HG03196 (cell line): ENCODE measurements at regions not wholly inside any gene's neighbourhood (a gene's known extent, or its start where the extent isn't known, plus 50 kb on each side); places are given as distances from the start of the nearest gene placed in this dataset.
A peak's percentile ranks its signal among the peaks of the same experiment; 100 is the strongest.
"Not testable (repeated sequence)": the region's sequence is repeated elsewhere in the genome, so short reads cannot be mapped to it uniquely, and the experiment has no call there.

Source experiments
- ATAC-seq: cut with Tn5 transposase; IDR thresholded peaks from one replicate; pipeline ENCODE4 v1.9.1; 2021; ENCODE audit not compliant: unreplicated experiment

DNA sequence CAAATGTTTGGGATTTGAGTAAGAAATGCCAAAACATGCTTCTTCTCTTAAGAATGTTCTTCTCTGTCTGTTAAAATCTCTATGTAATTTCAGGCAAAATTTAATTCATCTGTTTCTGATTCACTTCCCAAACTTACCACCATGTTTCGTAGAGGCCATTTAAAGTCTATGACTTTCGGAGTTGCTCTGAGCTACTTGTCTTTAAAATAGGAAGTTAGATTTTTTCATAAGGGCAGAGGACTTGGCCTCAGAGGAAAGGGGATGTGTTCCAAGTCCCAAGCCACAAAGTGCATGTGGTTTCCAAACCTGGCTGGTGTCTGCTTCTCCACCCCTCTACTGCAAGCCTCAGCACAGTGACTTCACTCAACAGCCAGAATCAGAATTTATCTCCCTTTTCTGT is 111.3 kb upstream of the ADRA1B start:
- ATAC-seq = no peak

DNA sequence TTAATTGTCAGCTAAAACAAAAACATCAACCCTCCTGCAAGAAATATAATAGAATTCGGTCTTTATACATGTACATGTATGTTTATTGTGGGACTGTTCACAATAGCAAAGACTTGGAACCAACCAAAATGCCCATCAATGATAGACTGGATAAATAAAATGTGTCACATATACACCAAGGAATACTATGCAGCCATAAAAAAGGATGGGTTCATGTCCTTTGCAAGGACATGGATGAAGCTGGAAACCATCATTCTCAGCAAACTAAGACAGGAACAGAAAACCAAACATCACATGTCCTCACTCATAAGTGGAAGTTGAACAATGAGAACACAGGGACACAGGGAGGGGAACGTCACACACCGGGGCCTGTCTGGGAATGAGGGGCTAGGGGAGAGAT is 109.1 kb upstream of the ADRA1B start:
- ATAC-seq = not testable (repeated sequence)

DNA sequence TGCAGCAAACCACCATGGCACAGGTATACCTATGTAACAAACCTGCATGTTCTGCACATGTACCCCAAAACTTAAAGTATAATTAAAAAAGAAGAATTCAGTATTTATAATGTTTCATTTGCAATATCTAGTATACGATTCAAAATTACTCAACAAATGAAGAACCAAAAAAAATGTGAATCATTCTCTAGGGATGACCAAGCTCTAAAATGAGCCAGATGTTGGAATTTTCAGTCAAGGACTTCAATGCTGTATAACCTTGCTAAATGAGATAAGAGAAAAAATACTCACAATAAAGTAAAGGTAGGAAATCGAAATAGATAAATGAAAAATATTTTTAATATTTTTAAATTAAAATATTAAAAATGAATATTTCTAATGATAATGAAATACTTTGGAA is 108.7 kb upstream of the ADRA1B start:
- no peak for ATAC-seq

DNA sequence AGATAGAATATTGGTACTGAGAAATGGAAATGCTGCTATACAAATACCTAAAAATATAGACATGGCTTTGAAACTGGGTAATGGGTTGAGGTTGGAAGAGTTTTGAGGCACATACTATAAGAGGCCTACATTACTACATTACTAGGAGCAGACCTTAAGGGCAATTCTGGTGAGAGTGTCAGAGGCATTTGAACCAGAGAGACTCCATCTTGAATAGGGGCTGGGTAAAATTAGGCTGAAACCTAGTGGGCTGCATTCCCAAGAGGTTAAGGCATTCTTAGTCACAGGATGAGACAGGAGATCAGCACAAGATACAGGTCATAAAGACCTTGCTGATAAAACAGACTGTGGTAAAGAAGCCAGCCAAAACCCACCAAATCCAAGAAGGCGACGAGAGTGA is 104.6 kb upstream of the ADRA1B start:
- no peak for ATAC-seq

DNA sequence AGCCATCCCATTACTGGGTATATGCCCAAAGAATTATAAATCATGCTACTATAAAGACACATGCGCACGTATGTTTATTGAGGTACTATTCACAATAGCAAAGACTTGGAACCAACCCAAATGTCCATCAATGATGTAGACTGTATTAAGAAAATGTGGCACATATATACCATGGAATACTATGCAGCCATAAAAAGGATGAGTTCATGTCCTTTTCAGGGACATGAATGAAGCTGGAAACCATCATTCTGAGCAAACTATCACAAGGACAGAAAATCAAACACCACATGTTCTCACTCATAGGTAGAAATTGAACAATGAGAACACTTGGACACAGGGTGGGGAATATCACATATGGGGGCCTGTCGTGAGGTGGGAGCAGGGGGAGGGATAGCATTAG is 103.5 kb upstream of the ADRA1B start:
- ATAC-seq = not testable (repeated sequence)

DNA sequence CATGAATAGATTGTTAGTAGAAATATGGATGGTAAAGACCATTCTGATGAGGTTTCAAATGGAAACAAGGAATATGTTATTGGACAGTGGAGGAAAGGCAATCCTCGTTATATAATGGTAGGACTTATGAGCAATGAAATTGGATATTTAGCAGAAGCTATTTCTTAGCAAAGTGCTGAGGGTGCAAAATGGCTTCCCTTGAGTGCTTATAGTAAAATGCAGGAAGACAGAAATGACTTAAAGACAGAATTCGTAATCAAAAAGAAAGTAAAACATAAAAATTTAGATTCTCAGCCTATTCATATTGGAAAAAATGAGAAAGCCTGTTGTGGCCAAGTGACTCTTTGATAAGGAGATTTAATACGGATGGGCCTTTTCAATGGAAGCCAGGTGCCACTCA is 102.1 kb upstream of the ADRA1B start:
- ATAC-seq = no peak

DNA sequence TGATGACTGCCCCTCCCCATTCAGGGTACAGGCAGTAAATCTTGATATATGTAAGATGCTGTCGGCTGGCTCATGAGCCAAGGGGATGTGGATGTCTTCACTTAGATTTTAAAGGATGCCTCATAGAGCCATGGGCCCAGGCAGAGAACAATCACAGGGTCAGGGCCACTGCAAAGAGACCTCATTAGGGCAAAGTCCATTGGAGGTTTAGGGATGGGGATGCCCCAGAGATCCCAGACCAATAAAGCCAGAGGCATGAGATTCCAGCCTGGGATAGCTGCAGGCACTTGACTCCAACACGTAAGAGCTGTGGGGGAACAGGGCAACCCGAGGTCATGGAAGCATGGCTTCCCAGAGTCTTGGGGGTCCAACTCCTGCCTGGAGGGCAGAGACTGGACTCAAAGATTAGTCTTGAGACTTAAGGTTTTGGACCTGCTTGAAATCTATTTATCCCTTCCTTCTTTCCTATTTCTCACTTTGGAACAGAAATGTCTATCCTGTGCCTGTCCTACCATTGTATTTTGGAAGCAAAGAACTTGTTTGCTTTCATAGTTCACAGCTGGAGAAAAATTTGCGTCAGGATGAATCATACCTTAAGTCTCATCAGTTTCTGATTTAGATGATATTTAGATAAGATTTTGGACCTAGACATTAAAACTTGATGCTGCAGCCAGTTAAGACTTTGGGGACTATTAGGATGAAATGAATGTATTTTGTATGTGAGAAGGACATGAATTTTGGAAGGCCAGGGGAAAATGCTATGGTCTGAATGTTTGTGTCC is 101.3 kb upstream of the ADRA1B start:
- no peak for ATAC-seq

DNA sequence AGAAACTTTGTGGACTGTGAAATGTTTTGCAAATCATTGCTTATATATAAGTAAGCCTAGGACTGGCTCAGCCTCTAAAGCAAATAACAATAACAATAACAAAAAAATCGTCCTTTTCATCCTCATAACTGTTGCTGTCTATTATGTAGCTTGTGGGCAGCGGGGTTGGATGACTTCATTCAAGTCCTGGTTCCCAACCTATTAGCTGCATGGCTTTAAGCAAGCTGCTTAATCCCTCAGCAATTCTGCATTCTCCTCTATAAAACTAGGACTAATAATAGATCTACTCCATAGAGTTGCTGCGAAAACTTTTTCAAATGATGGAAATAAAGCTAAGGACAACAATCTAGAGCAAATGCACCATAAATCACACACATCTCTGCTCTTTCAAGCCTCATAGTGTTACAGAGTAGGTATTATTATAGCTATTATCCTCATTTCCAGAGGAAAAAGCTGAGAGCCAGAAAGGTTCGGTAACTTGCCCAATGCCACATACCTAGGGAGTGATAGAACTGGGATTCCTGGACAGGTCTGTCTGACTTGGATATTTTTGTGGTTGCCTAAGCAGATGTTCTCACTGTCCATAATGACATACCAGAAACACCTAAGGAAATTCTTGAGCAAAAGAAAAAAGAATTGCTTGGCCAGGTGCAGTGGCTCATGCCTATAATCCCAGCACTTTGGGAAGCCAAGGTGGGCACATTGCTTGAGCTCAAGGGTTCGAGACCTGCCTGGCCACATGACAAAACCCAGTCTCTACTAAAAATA is 98.8 kb upstream of the ADRA1B start:
- no peak for ATAC-seq

DNA sequence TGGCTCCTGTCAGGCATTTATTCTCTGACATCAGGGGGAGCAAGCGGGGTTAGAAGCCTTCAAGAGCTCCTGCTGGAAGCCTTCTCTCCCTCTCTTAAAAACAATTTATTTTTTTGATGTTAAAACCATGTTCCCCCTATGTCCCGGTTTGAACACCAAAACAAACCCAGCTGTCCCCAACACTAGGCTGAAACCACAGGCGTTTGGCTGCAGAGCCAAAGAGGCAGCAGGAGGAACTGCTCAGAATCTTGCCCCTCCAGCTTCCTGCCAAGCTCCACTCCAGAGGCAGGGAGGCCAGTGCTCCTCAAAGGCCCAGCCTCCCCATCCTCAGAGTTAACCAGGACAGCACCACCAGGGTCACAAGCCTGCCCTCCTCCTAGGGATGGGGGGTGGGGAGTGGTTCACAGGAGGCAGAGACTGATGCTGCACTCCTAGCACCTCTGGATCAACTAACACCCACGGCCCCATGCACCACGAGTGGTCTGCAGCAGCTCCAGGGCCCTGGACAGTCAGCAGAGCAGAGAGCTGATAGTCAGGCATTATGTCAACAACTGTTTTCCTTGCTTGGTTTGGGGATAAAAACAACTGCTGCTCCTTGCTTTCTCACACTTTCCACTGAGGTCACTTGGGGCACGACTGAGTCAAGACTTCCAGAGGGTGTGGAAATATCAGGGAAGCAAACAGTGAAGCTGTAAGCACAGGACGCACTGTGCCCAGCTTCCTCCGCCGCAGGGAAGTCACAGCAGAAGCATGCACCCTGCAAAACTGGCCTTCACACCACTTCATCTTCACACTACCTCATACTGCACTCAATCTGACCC is 96.5 kb upstream of the ADRA1B start:
- no peak for ATAC-seq

DNA sequence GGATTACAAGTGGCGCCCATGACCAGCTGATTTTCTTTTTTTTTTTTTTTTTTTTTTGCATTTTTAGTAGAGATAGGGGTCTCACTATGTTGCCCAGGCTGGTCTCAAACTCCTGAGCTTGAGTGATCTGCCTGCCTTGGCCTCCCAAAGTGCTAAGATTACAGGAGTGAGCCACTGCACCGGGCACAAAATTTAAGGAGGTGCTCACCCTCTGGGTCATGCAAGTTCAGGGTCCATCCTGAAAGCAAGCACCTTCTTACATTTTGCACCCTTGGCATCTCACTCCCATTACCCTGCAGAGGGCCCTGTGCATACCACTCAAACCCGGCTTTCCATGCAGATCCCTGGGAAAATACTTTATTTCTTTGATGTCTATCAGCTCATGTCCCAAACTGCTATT is 95.6 kb upstream of the ADRA1B start:
- ATAC-seq = no peak

DNA sequence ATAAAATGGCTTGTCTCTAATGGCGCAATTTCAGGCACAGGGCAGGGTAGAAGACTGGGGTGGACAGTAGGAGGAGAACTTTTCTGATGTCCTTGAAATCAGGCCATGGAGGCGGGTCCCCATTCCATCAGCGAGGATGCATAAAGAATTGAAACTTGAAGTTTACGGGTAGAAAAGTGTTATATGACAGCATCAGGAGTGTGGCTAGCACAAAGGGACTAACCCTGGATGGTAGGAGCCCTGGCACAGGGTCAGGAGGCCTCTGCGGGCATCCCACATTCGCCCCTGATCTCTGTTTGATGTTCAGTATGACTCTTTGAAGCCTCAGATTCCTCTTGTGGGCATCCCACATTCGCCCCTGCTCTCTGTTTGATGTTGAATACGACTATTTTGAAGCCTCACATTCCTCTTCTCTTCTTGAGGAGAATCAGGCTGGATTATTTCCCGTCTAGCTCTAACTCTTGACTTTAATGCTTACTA is 94.8 kb upstream of the ADRA1B start:
- no peak for ATAC-seq

DNA sequence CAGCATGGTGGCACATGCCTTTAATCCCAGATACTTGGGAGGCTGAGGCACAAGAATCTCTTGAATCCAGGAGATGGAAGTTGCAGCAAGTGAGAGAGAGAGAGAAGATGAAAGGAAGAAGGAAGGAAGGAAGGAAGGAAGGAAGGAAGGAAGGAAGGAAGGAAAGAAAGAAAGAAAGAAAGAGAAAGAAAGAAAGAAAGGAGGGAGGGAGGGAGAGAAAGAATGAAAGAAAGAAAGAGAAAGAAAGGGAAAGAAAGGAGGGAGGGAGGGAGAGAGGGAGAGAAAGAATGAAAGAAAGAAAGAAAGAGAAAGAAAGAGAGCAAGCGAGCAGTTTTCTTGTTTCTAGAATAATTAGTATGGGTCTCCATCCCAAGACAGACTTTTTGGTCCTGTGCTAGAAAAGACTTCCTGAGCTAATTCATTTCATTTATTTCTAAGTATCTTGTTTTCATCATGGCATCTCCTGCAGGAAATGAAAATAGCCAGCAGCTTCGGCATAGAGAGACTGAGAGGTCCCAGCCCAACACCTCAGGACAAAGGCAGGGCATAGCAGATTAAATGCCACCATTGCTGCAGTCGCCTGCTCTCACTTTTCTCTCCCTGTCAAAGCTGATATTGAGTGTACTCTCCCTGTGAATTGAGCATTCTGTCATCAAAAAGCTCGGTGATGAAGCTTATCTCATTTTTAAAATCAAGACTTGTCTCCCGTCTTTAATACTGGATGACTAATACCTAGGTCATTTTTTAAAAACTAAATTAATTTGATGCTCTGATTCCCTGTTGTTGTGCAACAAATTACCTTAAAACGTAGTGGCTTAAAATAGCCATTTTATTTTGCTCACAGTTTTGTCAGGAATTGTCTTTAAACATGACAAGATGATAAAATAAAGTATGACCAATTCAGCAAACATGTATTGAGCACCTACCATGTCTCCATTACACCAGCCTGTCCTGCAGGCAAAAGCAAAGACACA is 91.8 kb upstream of the ADRA1B start:
- ATAC-seq = no peak

DNA sequence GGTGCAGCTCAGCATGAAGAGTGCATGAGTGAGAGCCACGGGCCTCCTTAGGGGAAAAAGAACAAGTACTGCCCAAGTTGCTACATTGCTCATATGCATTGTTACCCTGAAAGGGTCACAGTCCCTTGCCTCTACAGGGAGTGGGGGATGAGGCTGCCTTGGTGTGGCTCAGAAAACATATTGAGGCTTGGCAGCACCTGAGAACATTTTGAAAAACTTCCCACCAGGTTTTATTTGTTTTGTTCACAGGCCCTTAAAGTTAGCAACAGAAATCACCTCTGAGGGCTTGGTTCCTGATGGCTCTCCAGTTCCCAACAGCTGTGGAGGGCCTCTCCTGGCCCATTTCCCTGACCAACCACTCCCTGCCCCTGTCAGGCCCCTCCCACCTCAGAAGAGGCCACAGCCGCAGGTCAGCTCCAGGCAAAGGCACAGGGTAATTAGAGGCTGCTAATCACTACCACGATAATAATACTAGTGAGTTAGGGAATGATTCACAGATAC is 90.7 kb upstream of the ADRA1B start:
- no peak for ATAC-seq

DNA sequence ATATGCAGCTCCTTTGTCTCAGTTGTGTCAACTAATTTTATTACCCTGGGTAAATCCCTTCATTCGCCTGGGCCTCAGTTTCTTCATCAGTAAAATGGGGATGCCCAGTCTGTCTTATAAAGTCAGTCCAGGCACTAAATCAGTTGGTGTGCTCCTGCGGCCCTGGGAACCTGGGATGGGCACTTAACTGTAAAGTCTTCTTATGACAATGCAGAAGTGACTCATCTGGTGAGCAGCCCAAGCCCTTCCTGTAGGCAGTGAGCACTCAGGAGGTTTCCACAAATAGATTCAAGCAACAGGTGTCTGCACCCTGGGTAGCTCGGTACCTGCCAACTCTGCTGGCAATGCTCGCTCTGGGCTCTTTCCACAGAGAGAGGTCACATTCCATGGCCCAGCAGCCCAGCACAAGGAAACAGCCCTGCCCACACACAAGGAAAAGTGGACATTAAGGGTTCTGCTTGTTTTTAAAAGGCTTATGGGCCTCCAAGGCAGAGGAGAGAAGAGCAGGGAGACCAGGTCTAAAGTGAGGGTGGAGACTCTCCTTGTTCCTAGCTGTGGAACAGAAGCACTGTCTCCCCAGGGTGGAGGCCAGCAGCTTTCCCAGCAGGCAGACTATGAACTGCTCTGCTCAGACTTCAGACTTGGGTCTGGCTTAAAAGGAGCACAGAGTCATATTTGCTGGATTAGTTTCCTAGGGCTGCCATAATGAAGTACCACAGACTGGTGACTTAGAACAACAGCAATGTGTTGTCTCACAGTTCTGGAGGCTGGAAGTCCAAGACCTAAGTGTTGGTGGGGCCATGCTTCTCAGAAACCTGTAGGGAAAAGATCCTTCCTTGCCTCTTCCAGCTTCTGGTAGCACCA is 89.7 kb upstream of the ADRA1B start:
- ATAC-seq = peak; percentile 94

DNA sequence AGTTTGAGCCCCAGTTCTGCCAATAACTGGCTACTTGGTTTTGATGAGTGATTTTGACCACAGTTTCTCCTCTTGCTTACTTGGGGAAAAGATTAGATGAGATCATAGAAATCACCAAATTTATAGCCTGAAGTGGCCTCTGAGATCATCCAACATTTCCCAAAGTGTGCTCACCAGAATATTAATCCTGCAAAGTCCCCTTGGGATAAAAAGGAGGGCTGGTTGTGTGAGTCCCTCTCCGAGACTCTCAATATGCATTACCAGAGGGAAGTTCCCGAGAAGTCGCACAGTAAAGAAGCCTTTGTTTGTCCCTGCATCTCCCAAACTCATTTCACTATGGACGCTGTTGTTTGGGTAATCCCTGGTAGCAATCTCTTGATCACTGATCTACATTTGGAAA is 88.4 kb upstream of the ADRA1B start:
- no peak for ATAC-seq

DNA sequence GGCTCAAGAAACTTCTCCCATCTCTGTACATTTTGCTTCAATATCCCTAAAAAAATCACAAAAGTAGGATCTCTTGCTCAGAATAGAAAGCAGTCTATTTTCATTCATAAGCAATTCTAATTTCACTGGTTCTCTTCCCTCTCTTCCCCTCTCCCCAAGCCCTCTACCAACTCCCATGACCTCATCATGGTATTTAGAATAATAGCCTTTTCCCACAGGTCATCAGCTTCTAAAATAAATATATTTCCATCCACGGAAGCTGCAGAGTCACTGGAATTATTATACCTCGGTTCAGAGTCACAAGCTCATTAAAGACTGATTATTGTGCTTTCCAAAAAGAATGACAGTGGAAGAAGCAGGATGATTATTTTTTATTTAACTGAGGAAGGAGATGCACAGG is 84.2 kb upstream of the ADRA1B start:
- no peak for ATAC-seq

DNA sequence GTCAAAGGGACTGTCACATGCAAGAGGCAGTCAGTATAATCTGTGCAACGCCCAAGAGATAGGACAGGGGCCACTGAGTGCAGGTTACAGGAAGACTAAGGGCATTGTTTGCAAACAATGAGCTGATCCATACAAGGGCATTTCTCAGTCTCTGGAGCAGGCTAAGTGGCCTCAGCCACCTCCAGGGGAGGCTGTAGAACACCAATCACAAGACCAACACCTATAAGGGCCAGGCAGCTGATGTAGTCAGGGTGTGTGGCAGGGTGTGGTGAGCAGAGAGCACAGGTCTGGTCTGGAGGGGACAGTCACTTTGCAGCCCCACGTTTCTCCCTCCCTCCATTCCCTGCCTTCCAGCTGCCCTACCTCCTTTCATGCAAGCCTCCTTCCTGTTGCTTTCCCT is 83.2 kb upstream of the ADRA1B start:
- ATAC-seq = no peak

DNA sequence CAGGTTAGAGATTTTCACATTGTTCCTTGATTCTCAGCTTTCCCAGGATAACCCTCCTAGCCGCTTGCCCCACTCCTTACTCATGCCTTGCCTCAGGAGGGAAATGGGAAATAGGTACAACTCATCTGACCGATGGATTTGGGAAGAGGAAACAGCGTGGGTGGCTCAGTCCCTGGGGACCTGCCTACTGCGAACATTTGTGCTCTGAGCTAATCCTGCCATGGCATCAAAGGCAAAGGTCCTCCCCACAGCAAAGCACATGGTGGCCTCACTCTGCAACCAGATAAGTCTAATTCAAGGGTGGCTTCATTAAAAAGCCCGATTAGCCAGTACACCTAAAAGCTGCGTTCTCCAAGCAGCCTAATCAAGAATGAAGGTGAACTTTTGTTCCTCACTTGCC is 82.4 kb upstream of the ADRA1B start:
- ATAC-seq = no peak

DNA sequence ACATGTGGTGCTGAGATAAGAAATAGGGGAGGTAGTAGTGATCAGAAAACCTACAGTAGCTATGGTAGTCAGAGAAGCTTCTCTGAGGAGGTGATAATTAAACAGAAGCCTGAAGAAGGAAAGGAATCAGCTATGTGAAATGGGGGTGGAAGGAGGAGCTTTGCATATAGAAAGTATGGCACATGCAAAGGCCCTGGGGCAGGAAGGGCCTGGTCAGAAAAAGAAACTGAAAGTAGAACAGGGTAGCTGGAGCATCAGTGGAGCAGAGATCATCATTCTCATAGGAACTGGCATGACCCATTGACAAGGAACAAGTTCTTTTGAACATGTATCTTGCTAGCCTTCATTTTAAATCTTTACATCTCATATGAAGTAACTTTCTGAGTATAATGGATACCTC is 80.7 kb upstream of the ADRA1B start:
- no peak for ATAC-seq
